ENCODE measurements at regions not wholly inside any gene's neighbourhood (a gene's known extent, or its start where the extent isn't known, plus 50 kb on each side); places are given as distances from the start of the nearest gene placed in this dataset.

DNA sequence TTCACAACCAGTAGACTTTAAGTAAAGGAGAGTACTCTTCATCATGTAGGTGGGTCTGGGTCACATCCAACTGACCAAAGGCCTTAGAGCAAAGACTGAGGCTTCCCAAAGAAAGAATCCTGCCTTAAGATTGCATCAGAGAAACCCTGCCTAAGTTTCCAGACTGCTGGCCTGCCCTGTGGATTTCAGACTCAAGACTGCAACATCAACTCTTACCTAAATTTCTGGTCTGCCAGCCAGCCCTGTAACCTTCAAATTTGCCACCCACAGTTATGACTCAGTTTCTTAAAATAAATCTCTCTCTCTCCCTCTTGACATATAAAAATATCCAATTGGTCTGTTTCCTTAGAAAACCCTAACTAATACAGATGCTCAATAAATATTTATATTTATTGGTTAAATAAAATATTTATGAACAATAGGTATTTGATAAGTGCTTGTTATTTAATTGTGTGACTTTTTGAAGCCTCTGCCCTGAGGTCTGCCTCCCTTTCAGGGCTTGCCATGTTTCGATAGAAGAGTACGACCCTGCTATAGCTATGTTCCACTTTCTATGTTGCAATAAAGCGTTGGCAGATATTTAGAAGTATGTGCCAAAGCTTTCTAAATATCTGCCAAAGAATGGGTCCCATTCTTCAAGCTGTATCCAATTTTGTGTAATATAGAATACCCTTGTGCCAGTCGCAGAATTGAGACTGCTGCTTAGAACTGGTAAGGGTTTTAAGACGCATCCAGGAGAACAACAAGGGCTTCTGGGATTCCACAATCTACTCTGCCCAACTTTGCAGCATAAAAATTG, 65.7 kb downstream of the TMEM30B start:
- TF ChIP-seq EZH2phosphoT487 (IDR thresholded peaks at IDR 0.05; ENCODE audit: insufficient read depth, low read depth) (no peak), EZH2 (IDR thresholded peaks at IDR 0.05; ENCODE audit: insufficient read depth, poor library complexity, severe bottlenecking) (no peak)

All from GM23248 (cell line).